ENCODE measurements at regions not wholly inside any gene's neighbourhood (a gene's known extent, or its start where the extent isn't known, plus 50 kb on each side); places are given as distances from the start of the nearest gene placed in this dataset.

DNA sequence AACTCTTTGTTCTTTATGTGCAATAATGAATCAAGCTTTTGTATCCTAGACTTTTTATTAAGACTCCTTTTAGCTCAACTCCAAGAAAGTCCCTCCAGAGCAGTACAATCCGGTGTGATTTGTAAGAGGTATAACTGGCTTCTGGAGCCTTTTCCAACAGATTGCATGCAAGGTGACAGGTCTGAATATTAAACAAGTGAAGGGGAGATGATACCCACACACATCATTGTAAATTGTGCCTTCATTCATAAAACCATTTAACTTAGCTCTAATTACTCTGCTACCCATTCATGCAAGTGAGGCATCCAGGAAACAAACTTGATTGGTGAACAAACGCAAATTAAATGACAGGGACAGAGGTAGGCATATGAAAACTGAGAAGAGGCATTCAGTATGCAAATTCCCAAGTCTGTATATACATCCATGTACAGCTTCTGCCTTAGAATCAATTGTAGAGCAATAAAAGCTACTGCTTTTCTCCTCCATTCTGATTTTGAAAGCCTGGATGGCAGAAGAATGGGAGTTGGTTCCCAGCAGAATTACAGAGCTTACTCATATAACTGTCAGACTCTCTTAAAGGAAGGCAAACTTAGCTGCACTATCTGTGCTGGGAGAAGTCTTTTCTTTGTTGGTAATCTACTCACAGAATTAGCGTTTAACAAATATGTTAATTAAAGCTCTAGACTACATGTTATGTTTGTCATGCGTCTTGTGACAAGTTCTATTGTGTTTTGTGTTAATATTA lies 261.0 kb upstream of the CDH6 start:
- DNase-seq: no peak

DNA sequence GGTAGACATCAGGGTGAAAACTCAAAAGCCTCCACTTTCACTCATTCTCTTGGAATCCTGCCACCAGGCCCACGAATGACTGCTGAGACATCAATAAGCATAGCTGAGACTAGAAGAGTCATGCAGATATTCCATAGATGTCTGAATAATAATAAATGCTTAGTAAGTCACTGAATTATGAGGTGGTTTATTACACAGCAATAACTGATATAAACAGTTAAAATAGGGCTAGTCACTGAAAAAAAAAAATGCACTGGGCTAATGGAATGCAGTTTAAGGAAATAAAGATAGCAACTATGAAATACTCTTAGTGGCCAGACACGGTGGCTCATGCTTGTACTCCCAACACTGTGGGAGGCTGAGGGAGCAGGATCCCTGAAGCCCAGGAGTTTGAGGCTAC lies 262.8 kb upstream of the CDH6 start:
- no peak for DNase-seq

DNA sequence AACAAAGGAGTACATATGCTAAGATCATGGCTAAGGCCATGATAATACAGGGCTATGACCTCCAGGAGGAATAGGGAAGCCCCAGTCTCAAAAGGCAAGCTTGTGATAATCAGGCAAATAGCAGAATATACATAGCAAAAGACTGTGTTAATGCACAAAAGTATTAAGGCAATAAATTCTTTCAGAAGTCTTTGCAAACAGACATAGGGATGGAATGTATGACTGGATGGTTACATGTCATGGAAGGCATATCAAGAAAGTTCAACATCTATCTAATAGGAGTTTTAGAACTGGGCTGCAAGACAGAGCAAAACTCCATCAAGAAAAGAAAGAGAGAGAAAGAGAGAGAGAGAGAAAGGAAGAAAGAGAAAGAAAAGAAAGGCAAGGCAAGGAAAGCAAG lies 264.5 kb upstream of the CDH6 start:
- no peak for DNase-seq

DNA sequence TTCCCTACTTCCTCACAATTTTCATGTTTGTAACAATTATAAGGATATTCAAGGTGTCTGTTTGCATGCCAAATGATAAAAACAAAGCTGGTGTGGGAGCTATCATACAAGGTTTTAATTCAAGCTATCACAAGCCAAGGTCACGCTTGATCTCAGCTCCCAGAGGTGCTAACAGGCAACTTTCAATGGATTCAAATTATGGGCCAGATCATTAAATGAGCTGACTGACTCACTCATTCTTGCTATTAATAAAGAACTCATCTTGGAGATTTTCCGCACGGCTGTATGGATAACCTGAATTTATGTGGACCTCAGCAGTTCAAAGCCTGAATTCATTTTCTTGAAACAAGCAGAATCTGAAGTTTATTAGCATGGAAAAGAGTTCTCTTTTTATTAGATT lies 267.3 kb upstream of the CDH6 start:
- DNase-seq: no peak

DNA sequence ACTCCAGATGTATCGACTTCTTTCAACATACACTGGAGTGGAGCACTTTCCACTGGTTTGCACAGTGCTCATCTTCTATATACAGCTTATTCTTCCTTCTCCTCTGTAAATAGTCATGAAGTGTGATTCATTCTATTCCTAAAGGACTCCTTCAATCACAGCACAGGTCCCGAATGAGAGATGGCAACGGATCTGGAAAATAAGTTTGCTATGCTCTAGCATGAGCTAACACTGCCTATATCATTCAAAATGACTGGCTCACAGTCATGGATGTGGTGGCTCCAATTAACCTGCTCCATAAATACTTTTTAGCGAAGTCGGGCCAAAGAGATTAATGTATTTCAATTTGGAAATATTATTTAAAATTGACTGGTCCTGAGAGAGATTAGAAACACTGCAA lies 272.1 kb upstream of the CDH6 start:
- no peak for DNase-seq

DNA sequence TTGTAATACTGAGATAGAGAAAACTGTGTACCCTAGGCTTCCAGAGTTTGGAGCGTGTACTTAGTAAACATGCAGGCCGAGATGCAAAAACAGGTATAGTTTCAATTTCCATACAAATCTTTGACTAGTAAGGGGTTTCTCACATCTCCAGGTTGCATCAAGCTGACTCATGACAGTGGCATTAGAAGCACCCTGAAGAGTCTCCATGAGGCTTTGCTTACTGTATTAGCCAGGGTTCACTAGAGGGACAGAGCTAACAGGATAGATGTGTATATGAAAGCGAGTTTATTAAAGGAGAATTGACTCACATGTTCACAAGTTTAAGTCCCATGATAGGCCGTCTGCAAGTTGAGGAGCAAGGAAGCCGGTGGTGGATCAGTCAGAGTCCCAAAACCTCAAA lies 275.3 kb upstream of the CDH6 start:
- DNase-seq: no peak

DNA sequence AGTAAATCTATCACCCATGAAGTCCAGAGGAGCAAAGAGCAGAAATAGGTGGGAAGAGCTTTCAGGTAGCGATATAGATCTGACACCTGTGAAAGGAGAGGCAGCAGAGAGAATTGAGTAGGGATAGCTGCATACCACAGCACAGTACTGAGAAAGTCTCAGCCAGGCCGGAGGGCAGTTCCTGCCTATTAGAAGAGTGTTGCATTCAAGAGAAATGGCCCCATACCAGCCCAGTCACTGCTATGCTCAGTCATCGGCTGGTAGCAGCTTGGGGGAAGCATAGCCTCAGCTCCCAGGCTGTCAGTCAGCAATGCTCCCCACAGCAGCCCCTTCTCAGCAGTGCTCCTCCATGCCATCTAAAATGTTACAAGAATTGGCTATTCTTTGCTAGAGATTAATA lies 285.1 kb upstream of the CDH6 start:
- DNase-seq: no peak

DNA sequence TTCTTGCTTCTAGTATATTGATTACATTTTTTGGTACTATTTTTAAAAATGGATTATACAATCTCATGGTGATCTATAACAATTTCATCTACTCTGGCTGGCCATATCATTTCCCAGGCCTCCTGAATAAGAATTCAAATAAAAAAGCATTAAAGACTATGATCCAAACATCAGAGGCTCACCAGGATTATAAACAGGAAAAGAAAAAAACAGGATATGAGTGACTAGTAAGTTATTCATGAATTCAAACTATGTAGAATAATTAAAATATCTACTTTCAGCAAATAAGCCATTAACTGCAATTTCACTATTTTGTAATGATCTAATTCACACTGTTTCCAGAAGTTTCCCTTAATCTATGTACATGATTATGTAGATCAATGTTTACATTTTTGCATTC lies 293.1 kb upstream of the CDH6 start:
- DNase-seq: no peak

DNA sequence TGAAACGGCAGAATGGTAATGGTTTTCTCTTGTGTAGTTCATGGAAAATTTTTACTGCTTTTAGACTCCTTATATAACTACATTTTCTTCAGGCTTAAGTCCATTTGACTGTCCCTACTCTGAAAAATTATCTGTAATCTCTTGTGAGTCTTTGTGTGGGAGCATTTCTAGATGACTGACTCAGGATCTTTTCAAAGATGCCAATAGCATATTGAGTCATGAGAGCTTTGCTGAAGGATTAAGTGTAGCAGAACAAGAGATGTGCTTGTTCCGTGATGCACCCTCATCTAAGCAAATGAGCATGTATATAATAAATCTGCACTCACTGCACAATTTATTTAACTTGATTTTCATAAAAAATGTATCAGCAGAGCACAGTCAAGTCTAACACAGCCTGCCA lies 298.7 kb upstream of the CDH6 start:
- no peak for DNase-seq

DNA sequence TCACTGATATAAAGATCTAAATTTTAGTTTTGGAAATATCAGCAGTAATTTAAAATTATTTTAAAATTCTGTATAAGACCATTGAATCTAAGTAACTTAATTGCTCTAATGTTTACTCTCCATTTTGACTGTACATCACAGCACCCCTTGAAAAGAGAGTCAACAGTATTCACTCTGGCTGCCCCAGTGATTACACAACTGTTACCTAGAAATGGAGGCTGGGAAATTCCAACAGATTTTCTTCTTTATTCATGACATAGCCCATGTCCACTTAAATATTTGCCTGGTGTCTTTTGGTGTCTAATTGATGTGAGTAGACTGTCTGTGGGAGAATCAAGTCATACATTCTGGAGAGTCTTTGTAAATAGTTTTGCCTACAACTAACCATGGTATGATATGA lies 301.8 kb upstream of the CDH6 start:
- no peak for DNase-seq

DNA sequence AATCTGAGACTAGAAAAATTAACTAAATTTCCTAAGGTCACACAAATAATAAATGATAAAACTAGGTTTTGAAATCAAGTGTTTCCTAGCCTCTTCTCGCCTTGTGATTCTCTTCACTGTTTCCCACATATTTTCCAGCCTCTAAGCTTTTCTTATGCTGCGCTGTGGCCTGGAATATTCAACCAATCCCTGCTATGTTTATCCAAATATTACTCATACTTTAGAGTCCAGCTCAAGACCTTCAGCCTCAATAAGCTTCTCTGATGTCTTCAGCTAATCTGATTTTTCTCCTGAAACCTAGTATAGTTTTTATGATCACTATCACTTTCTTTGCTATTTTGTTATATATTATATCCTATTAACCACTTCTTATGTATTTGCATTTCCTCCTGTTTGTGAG lies 303.1 kb upstream of the CDH6 start:
- DNase-seq: no peak

DNA sequence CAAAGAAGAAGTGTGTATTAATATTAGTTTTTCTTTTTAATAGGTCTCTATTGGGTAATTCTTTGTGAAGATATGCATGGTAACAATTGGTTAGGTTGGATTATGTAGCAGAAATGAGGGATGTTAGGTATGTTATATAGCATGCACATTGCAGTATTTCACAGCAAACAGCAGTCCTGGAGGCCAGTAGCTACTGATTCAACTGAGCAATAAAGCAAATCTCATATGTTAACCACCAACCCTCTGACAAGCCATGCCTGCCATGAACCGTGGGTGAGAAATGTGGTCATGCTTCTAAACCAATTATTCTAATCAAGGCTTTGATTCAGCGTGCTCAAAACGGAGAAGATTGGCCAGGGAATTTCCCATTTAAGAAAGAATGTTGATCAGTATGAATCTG lies 313.0 kb upstream of the CDH6 start:
- DNase-seq: no peak

DNA sequence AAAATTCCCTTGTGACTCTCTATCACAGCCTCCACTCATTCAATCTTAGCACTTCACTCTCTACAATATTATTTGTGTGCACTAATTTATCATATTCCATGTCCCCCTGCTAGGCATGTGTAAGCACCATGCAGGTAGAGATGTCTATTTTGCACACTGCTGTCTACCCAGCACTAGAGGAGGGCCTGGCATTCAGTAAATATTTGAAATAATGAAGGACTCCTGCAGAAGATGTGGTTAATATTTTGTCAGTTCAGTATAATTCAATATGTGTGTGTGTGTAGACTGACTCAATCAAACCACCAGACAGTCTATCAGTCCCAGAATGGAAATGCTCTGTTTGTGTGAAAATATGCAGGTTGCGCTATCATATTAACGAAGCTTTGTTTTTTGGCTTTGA lies 313.6 kb upstream of the CDH6 start:
- no peak for DNase-seq

DNA sequence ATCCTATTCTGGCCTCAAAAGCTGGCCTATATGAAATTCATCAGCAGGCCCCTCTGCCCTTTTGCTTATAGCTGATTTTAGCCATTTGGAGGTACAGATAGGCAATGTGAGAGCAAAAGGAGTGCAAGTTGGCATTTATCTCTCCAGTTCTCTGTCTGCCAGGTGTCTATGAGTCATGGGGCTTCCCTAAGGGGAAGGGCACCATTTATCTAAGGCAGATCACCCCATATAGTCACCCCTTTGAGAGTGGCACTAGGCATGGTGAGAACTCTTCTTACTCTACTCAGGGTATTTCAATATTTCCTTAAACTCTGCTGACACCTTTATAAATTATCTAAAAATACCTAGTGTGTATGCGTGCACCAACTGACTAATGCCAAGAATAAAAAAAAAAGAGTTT lies 314.7 kb upstream of the CDH6 start:
- DNase-seq: no peak

DNA sequence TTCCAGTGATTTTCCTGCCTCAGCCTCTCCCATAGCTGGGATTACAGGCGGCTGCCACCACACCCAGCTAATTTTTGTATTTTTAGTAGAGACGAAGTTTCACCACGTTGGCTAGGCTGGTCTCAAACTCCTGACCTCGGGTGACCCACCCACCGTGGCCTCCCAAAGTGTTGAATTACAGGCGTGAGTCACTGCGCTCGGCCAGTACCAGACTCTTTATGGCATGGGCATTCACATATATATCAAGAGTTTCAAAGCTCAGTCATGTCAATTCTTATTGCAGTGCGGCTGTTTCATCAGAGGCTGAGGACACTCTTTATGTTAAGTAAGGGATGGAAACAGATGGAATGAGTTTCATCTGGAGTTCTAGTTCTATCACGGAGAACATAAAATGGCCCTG lies 315.2 kb upstream of the CDH6 start:
- no peak for DNase-seq

DNA sequence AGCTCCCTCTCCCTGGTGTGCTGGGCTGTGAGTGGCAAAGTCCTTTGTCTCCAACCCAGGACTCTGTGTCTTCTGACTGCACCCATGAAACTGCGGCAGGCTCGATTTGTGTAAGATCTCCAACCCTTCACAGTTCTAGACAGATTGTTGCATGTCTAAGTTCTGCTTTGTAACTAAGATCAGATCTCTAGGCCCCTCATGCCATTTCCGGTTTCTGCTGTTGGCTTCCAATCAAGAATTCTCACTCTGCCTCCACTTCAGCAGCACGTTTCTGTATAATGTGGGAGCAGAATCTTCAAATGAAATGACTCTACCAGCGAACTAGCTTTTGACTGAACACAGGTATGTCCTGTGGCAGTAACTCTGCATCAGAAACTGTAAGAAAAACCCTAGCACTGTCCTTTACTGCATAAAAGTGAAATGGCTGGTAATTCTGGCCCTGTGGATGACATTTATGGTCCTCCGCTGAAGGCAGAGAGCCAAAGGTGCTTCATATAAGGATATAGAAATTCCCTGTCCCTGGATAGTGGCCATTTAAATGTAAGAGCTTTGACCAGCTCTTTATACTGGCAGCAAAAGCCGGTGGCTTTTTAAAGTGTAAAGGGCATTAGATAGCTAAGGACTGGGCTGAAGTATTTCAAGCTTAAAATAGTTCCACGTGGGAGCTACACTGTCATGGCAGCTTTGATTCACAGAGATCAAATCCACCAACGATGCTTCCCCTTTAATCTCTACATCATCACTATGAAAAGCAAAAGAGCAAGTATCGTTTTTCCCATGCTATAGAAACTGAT lies 319.0 kb upstream of the CDH6 start:
- no peak for DNase-seq

DNA sequence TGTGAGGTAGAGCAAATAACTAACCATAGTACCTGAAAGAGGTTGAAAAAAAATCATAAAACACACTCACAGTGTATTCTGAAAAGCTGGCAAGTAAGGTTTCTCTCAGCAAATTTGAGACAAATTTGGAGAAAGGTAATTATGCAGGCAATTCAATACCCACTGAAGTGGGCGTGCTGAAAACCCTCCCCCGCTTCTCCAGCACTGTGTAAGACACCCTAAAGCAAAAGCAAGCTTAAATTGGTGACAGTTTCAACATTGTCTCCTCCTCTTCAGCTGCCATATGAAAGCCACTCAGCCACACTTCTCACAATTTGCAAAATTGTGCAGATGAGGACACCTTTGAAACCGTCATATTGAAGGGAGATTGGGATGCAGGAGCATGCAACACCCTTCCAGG lies 322.3 kb upstream of the CDH6 start:
- no peak for DNase-seq

DNA sequence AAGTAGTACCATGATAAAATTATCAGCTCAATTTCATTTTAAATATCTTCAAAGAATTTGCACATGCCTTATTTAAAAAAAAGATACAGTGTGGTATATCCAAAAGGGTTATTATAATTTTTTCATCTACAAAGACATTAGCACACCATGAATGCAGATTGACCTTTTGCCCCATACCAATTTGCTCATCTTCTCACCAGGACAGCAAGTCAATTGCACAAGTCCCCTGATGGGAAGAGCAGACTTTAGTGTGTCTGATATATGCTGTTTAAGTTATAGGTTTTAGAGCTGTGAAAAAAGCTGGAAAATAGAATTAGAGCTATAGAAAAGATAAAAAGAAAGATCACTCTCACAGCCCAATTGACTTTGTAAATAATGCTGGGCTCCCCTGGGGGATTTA lies 325.8 kb upstream of the CDH6 start:
- DNase-seq: no peak

DNA sequence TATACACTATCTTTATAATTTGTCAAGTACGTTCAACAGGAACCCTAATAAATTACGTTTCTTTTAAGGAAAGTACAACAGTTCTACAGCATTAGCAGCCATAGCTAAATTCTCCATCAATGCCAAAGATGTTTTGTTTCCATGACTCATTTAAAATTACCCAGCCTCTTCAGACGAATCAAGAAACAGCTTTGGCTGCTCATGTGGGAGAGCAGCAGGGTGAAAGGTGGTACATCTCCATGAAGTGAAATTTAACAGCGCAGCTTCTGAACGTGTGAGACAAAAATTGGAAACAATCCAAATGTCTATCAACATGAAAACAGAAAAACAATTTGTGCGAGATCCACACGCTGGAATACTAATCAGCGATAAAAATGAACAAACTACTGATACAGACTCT lies 327.3 kb upstream of the CDH6 start:
- no peak for DNase-seq

DNA sequence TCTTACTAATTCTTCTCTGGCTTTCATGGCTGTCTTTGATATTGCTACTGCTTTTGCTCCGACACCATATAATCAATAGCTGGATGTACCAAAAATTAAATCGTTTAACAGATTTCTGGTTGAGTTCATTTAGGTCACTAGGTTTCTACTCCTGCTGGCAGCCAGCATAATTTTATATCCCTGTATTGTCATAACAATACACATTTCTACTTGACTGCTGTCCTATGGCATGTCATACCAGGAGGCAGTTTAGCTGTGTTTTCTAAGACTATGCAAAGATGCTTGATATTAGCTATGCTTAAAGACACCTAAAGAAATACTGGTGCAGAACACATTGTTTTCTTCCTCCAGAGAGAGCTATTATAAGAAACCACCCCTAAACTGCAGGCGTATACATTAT lies 337.2 kb upstream of the CDH6 start:
- DNase-seq: no peak

DNA sequence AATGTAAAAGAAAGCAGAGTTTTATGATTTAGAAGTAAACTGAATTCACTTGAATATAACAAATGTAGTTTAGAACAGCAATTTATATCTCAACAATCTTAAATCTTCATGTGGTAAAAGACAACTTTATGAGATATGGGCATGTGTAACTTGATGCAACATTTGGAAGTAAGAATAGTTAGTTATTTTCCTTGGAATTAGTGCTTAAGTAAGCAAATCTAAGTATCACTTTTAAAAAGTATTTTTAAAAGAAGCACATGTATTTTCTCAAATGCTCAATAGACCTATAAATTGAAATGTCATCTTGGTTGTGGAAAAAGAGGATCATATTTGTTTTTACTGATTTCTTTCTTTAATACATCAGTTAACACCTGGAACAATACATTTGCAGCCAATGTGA lies 340.3 kb upstream of the CDH6 start:
- DNase-seq: no peak

DNA sequence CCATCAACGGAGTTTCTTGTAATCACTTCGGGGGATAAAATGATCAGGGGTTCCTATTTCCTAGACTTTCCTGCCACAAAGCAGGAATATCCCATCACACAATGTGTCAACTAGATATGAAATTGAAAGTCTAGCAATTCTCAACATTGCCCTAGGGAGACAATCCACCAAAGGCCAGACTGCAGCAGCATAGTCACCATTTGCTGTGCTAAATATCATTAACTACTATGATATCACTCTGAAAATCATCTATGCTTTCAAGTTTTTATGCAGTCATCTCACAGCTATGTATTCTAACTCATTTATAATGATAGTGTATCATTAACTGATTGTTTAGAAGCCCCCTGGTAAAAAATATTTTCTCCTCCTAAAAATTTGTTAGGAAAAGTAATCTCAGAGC lies 342.6 kb upstream of the CDH6 start:
- no peak for DNase-seq

DNA sequence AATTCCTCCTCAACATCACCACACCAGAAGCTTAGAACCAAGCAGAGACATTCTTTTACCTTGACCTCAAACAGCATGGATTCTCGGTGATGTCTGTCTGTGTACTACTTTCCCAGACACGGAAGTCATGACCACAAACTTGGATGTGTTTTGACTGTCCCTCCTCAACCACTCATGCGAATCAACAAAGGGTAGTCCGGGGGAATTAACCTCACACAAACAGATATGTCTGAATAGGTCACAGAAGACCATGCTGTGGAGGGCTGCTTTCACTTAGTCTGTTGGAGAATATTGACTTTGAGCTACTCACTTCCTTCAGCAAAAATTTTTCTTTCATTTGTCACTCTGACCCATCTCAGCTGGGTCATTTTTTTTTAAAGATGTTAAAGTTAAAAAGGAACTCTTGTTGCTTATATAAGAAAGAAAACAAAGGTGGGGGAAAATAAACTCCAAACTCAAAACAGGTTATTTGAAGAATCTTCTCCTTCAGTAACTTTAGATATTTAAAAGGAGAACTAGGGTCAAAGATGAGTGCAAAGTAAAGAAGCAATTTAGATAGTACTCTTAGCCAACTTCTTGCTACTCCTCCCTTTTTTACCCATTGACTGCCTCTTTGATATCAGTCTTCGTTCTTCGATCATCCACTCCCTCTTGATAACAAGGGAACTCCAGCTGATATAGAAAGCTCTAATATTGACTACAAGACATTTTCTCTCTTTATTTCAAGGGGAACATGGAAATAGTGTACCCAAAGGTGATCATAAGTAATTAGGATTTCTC lies 343.4 kb upstream of the CDH6 start:
- DNase-seq: no peak

DNA sequence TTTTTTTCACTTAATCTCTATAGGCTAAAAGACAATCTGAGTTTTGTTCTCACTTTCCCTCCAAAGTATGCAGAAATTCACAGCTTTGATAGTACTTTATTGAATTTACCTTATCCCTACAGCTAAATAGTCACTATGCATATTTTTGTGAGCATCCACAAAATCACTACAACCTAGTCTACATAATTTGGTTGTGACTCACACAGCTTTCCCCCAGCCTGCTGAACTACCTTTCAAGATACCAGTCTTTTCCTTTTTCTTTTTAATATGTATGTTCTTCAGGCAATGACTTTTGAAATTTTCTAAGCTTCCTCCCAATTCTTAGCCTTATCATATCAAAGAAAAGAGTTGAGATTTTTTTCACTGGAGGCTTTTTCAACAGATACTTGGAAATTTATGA lies 347.3 kb upstream of the CDH6 start:
- DNase-seq: no peak
